Gastrocnemius medialis (tissue), 4 donors: ENCODE measurements at regions not wholly inside any gene's neighbourhood (a gene's known extent, or its start where the extent isn't known, plus 50 kb on each side); places are given as distances from the start of the nearest gene placed in this dataset.

Experiments
- CTCF ChIP-seq, 5 experiments: fragments of 450-650 bp in 3 of 5; fragments of 200-600 bp in 2 of 5; sonication (generic) in 2 of 5; IDR thresholded peaks in 4 of 5; conservative IDR thresholded peaks in 1 of 5; 1 replicate in 4 of 5; 2 replicates in 1 of 5; pipeline ENCODE4 v1.5.1; 2016 to 2019; ENCODE audit warnings: antibody characterized with exemption in 5 of 5, mild to moderate bottlenecking in 3 of 5, moderate library complexity in 3 of 5
- POLR2A ChIP-seq, 2 donors: fragments of 450-650 bp; IDR thresholded peaks; one replicate each; pipeline ENCODE4 v1.6.1; 2017; ENCODE audit warnings: antibody characterized with exemption in 2 of 2, mild to moderate bottlenecking in 2 of 2, moderate library complexity in 2 of 2

DNA sequence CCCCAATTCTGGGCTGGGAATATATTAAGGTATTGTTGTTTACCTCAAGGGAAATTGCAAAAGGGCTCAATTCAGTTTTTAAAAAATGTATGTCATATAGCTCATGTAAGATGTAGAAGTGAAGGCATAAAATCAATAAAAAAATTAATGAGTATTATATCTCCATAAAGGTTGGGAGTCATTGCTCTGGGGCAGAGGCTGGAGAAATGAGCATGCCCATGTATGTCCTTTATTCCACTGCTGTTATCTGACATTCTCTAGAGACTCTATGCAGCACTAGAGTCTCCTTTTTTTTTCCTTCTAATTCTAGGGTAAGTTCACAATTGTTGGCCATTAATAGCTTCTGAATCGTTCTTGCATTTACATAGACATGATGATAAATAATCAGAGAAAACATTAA, 394.8 kb downstream of the KLF12 start:
- TF ChIP-seq CTCF (IDR thresholded peaks at IDR 0.05 in 4 of 5, conservative IDR thresholded peaks at IDR 0.05 in 1 of 5) (no peak), POLR2A (IDR thresholded peaks at IDR 0.05) (no peak)
